GM21528 (cell line): ENCODE measurements at regions not wholly inside any gene's neighbourhood (a gene's known extent, or its start where the extent isn't known, plus 50 kb on each side); places are given as distances from the start of the nearest gene placed in this dataset.
"Not testable (repeated sequence)": the region's sequence is repeated elsewhere in the genome, so short reads cannot be mapped to it uniquely, and the experiment has no call there.

ENCODE experiments used
- ATAC-seq: cut with Tn5 transposase; IDR thresholded peaks from one replicate; pipeline ENCODE4 v1.9.1; 2021; ENCODE audit warnings: mild to moderate bottlenecking, moderate library complexity; ENCODE audit not compliant: unreplicated experiment, low FRiP score

- ATAC-seq: no peak
Measured at GRCh38 chrX:118250445-118250844, 95.5 kb upstream of the WDR44 start.

- ATAC-seq: no peak
Measured at GRCh38 chrX:118251271-118251670, 94.6 kb upstream of the WDR44 start.

GRCh38 chrX:118252967-118253366 lies 92.9 kb upstream of the WDR44 start:
- no peak for ATAC-seq

GRCh38 chrX:118254611-118255010 lies 91.3 kb upstream of the WDR44 start:
- no peak for ATAC-seq

GRCh38 chrX:118255921-118256320 lies 90.0 kb upstream of the WDR44 start:
- no peak for ATAC-seq

- no peak for ATAC-seq
Measured at GRCh38 chrX:118257781-118258180, 88.1 kb upstream of the WDR44 start.

GRCh38 chrX:118259213-118259612 lies 86.7 kb upstream of the WDR44 start:
- no peak for ATAC-seq

GRCh38 chrX:118261151-118261550 lies 84.8 kb upstream of the WDR44 start:
- ATAC-seq: no peak

GRCh38 chrX:118271775-118272174 lies 74.1 kb upstream of the WDR44 start:
- ATAC-seq: no peak

- ATAC-seq: no peak
Measured at GRCh38 chrX:118272242-118272641, 73.7 kb upstream of the WDR44 start.

GRCh38 chrX:118286066-118286762 lies 59.7 kb upstream of the WDR44 start:
- ATAC-seq: no peak

- not testable (repeated sequence) for ATAC-seq
Measured at GRCh38 chrX:118295818-118296217, 50.1 kb upstream of the WDR44 start.
